ENCODE measurements at regions not wholly inside any gene's neighbourhood (a gene's known extent, or its start where the extent isn't known, plus 50 kb on each side); places are given as distances from the start of the nearest gene placed in this dataset.

- TF ChIP-seq TAF1 (conservative IDR thresholded peaks at IDR 0.05): no peak
- no peak for TF ChIP-seq RAD21 (IDR thresholded peaks at IDR 0.05)
- TF ChIP-seq GABPA (IDR thresholded peaks at IDR 0.05 in 1 of 2, conservative IDR thresholded peaks at IDR 0.05 in 1 of 2): no peak
- no peak for TF ChIP-seq CTCF (IDR thresholded peaks at IDR 0.05; ENCODE audit: low read depth, low read length, missing input control)
- TF ChIP-seq YY1 (IDR thresholded peaks at IDR 0.05): no peak
- TF ChIP-seq, protein P1, sequence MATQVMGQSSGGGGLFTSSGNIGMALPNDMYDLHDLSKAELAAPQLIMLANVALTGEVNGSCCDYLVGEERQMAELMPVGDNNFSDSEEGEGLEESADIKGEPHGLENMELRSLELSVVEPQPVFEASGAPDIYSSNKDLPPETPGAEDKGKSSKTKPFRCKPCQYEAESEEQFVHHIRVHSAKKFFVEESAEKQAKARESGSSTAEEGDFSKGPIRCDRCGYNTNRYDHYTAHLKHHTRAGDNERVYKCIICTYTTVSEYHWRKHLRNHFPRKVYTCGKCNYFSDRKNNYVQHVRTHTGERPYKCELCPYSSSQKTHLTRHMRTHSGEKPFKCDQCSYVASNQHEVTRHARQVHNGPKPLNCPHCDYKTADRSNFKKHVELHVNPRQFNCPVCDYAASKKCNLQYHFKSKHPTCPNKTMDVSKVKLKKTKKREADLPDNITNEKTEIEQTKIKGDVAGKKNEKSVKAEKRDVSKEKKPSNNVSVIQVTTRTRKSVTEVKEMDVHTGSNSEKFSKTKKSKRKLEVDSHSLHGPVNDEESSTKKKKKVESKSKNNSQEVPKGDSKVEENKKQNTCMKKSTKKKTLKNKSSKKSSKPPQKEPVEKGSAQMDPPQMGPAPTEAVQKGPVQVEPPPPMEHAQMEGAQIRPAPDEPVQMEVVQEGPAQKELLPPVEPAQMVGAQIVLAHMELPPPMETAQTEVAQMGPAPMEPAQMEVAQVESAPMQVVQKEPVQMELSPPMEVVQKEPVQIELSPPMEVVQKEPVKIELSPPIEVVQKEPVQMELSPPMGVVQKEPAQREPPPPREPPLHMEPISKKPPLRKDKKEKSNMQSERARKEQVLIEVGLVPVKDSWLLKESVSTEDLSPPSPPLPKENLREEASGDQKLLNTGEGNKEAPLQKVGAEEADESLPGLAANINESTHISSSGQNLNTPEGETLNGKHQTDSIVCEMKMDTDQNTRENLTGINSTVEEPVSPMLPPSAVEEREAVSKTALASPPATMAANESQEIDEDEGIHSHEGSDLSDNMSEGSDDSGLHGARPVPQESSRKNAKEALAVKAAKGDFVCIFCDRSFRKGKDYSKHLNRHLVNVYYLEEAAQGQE (IDR thresholded peaks at IDR 0.05): no peak
- no peak for TF ChIP-seq EGR1 (IDR thresholded peaks at IDR 0.05; ENCODE audit: low read depth in 2 of 2)
- TF ChIP-seq HNF4G (IDR thresholded peaks at IDR 0.05): no peak
- no peak for TF ChIP-seq ZBTB33 (IDR thresholded peaks at IDR 0.05)
- TF ChIP-seq, protein P2, sequence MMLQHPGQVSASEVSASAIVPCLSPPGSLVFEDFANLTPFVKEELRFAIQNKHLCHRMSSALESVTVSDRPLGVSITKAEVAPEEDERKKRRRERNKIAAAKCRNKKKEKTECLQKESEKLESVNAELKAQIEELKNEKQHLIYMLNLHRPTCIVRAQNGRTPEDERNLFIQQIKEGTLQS (IDR thresholded peaks at IDR 0.05): no peak
- TF ChIP-seq JUND (IDR thresholded peaks at IDR 0.05): no peak
Measured at GRCh38 chr15:69939513-69940440, 157.9 kb downstream of the TLE3 start.

All from liver (tissue), 3 donors.